Testis (tissue), 2 donors: ENCODE measurements at regions not wholly inside any gene's neighbourhood (a gene's known extent, or its start where the extent isn't known, plus 50 kb on each side); places are given as distances from the start of the nearest gene placed in this dataset.

Experiments used
- CTCF ChIP-seq, 3 experiments: fragments of 450-650 bp in 2 of 3; fragments of 200-600 bp in 1 of 3; sonication (generic) in 1 of 3; IDR thresholded peaks; one replicate each; pipeline ENCODE4 v1.5.1; 2016 to 2019; ENCODE audit warnings: antibody characterized with exemption in 3 of 3, mild to moderate bottlenecking in 2 of 3, moderate library complexity in 1 of 3
- POLR2A ChIP-seq: fragments of 450-650 bp; IDR thresholded peaks from one replicate; pipeline ENCODE4 v1.6.1; 2017; ENCODE audit warnings: antibody characterized with exemption, mild to moderate bottlenecking, moderate library complexity

- TF ChIP-seq CTCF (IDR thresholded peaks at IDR 0.05), result no peak
- no peak for TF ChIP-seq POLR2A
These were observed 84.3 kb upstream of the MTPN start for GRCh38 chr7:136061433-136061832.
